Body of pancreas (tissue), 4 donors: ENCODE measurements at regions not wholly inside any gene's neighbourhood (a gene's known extent, or its start where the extent isn't known, plus 50 kb on each side); places are given as distances from the start of the nearest gene placed in this dataset.
A peak's percentile ranks its signal among the peaks of the same experiment; 100 is the strongest.

Source experiments
- ATAC-seq: fragments of 150-250 bp; one replicate; pipeline ENCODE4 v1.9.1; 2016
- DNase-seq, 4 donors: peaks; one replicate each; pipeline ENCODE4 v3.0.0-alpha.2; 2019
- H3K27ac ChIP-seq, 4 donors: fragments of 200-600 bp; sonication (generic); 1 replicate in 3 of 4; 2 replicates in 1 of 4; pipeline versions ENCODE4 v1.5.1 to v1.6.1; 2016 to 2019; ENCODE audit warnings: mild to moderate bottlenecking in 1 of 4, mixed read lengths in 1 of 4, moderate library complexity in 1 of 4
- H3K27me3 ChIP-seq, 2 donors: fragments of 200-600 bp; sonication (generic); one replicate each; pipeline ENCODE4 v1.6.0; 2016; ENCODE audit warnings: mild to moderate bottlenecking in 1 of 2
- H3K36me3 ChIP-seq, 2 donors: fragments of 200-600 bp; sonication (generic); replicated peaks in 1 of 2; 2 replicates each; pipeline ENCODE4 v1.5.1; 2016; ENCODE audit warnings: low read depth in 2 of 2; ENCODE audit not compliant: insufficient read depth in 1 of 2
- H3K4me1 ChIP-seq: fragments of 200-600 bp; sonication (generic); one replicate; pipeline ENCODE4 v1.6.0; 2016
- H3K4me3 ChIP-seq, 2 donors: fragments of 200-600 bp; sonication (generic); 1 replicate in 1 of 2; 2 replicates in 1 of 2; pipeline ENCODE4 v1.5.1; 2016 to 2019
- H3K9me3 ChIP-seq, 3 donors: fragments of 200-600 bp; sonication (generic); 1 replicate in 2 of 3; 2 replicates in 1 of 3; pipeline ENCODE4 v1.5.1; 2016
- POLR2A ChIP-seq, 3 donors: fragments of 450-650 bp; IDR thresholded peaks; one replicate each; pipeline ENCODE4 v1.6.1; 2016; ENCODE audit warnings: antibody characterized with exemption in 3 of 3, mild to moderate bottlenecking in 2 of 3
- WGBS, 2 donors: methylation state at CpG; one replicate each; pipeline ENCODE4 v1.1.5; 2017; 5-methylcytosine and 5-hydroxymethylcytosine counted together
- intact Hi-C: fragments of 100-400 bp; cut with DNase I; formaldehyde crosslinking; loops from one replicate; pipeline ENCODE4 v1.15.1; 2023
- TF ChIP-seq, protein P1 (sequence below), 7 experiments: fragments of 450-650 bp in 4 of 7; fragments of 200-600 bp in 3 of 7; sonication (generic) in 3 of 7; IDR thresholded peaks; one replicate each; pipeline ENCODE4 v1.5.1; 2016 to 2019; ENCODE audit warnings: antibody characterized with exemption in 7 of 7

DNA sequence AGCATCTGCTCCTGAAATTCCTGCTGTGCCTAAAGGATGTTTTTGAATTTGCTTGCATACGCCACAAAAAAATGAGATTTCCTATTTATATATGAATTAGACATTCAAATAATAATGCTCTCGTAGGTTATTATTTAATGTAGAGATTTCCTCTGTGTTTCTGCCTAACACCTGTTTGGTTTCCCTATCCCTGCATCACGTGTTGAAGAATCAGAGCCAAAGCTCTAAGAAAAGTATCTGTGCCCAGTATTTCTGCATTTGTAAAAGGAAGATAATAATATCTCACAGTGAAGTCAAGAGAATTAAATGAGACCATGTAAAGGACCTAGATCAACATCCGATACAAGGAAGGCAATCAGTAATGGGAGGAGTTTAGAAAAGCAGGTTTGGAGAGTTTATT is 179.5 kb downstream of the HNRNPD start:
- Histone ChIP-seq H3K27ac (no peak overlapping the region), H3K36me3 (no peaks in the 10 kb centered on the region), H3K9me3 (no peaks in the 10 kb centered on the region), H3K27me3 (no peaks in the 10 kb centered on the region), H3K4me3 (no peak overlapping the region), H3K4me1 (peaks cover 7% of the 10 kb centered on the region)
- peak in 1 of 4 donors; percentile 14 for DNase-seq
- 37 to 44% methylated on average over 4 of the region's 4 CpGs for WGBS, 2 donors
- TF ChIP-seq, protein P1, sequence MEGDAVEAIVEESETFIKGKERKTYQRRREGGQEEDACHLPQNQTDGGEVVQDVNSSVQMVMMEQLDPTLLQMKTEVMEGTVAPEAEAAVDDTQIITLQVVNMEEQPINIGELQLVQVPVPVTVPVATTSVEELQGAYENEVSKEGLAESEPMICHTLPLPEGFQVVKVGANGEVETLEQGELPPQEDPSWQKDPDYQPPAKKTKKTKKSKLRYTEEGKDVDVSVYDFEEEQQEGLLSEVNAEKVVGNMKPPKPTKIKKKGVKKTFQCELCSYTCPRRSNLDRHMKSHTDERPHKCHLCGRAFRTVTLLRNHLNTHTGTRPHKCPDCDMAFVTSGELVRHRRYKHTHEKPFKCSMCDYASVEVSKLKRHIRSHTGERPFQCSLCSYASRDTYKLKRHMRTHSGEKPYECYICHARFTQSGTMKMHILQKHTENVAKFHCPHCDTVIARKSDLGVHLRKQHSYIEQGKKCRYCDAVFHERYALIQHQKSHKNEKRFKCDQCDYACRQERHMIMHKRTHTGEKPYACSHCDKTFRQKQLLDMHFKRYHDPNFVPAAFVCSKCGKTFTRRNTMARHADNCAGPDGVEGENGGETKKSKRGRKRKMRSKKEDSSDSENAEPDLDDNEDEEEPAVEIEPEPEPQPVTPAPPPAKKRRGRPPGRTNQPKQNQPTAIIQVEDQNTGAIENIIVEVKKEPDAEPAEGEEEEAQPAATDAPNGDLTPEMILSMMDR (IDR thresholded peaks at IDR 0.05) = no peak
- TF ChIP-seq POLR2A (IDR thresholded peaks at IDR 0.05) = no peak
- peak; percentile 40 for ATAC-seq
- intact Hi-C loops = no loop called here

DNA sequence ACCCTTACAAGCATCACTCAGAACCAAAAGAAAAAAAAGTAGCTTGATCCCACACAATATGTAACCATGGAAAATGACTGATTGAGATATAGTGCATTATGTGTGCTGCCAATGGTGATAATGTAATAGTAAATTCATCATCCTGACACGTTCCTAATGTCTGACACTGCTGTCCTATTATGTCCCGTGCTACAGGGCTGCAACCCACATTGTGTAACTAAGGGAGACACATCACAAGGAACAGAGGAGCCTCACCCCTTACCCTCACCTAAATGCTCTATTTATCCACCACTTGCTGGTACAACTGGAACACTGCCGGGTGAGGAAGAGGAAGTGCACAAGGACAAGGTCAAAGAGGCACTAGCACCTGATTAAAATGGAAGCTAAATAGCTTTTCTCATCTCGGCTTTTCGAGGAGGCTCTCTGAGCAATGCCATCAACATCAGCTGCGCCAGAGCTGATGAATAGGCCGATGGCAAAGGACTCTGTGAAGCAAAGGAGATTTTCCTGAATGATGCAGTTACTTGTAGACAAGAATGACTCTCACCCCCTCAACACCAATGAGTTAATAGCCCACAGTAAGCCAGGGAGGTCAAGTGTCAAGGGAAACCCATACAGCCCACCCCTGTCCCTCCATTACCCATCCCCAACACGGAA is 181.6 kb downstream of the HNRNPD start:
- no peak for DNase-seq
- WGBS, 2 donors = 56 to 68% methylated on average over 8 of the region's 8 CpGs
- no peaks in the 10 kb centered on the region for H3K36me3 ChIP-seq
- H3K4me1 ChIP-seq = peaks cover 7% of the 10 kb centered on the region
- H3K27ac ChIP-seq = no peak overlapping the region
- TF ChIP-seq, protein P1 (IDR thresholded peaks at IDR 0.05) = no peak
- no peak for TF ChIP-seq POLR2A (IDR thresholded peaks at IDR 0.05)
- ATAC-seq = no peak
- no peaks in the 10 kb centered on the region for H3K27me3 ChIP-seq
- H3K9me3 ChIP-seq = no peaks in the 10 kb centered on the region
- intact Hi-C loops = no loop called here
- H3K4me3 ChIP-seq = no peak overlapping the region

DNA sequence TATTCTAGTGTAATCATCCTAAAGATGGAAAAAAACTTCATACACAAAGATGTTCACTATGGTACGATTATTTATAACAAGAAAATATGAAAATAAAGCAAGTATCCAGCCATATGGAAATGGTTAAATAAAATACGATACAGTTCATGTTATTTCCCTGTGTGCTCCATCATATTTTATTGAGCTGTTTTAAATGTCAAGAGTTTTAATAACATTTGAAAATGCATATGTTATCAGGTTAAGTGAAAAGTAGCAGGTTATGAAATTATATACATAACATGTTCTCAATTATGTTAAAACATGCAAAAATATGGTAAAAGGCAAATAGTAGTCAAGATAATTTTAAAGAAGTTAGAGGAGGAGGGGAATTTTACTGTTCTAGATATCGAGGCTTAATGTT is 192.0 kb downstream of the HNRNPD start:
- TF ChIP-seq, protein P1 (IDR thresholded peaks at IDR 0.05) = no peak
- no peak for TF ChIP-seq POLR2A (IDR thresholded peaks at IDR 0.05)
- Histone ChIP-seq H3K4me1 (no peaks in the 10 kb centered on the region), H3K27me3 (no peaks in the 10 kb centered on the region), H3K4me3 (no peak overlapping the region), H3K27ac (no peak overlapping the region), H3K36me3 (no peaks in the 10 kb centered on the region), H3K9me3 (no peaks in the 10 kb centered on the region)
- intact Hi-C loops = no loop called here
- no peak for DNase-seq
- ATAC-seq = no peak
- 67 to 74% methylated on average over 3 of the region's 3 CpGs for WGBS, 2 donors

DNA sequence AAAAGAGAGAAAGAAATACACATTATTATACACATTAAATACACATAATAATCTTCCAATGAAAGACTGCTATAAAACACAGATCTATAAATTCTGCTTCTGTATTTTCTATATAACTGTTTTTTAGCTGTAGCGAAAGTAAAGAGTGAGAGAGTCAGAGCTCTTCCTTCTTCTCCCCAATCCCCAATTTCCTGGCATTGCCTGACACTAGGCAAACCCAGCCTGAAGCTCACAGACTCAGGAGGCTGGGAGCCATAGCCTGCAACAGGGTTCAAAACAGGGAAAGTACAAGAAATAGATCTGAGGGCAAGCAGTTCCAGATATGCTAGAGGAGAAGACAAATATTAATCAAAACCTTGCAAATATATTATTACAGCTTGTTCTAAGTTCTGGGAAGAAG is 201.6 kb downstream of the HNRNPD start:
- WGBS, 2 donors = 87 to 92% methylated on average over 1 of the region's 1 CpG
- intact Hi-C loops = no loop called here
- ATAC-seq (no peak), DNase-seq (no peak)
- Histone ChIP-seq H3K36me3 (no peaks in the 10 kb centered on the region), H3K4me1 (no peaks in the 10 kb centered on the region), H3K4me3 (no peak overlapping the region), H3K27me3 (no peaks in the 10 kb centered on the region), H3K27ac (no peak overlapping the region), H3K9me3 (no peaks in the 10 kb centered on the region)
- no peak for TF ChIP-seq POLR2A (IDR thresholded peaks at IDR 0.05)
- TF ChIP-seq, protein P1 (IDR thresholded peaks at IDR 0.05) = no peak

DNA sequence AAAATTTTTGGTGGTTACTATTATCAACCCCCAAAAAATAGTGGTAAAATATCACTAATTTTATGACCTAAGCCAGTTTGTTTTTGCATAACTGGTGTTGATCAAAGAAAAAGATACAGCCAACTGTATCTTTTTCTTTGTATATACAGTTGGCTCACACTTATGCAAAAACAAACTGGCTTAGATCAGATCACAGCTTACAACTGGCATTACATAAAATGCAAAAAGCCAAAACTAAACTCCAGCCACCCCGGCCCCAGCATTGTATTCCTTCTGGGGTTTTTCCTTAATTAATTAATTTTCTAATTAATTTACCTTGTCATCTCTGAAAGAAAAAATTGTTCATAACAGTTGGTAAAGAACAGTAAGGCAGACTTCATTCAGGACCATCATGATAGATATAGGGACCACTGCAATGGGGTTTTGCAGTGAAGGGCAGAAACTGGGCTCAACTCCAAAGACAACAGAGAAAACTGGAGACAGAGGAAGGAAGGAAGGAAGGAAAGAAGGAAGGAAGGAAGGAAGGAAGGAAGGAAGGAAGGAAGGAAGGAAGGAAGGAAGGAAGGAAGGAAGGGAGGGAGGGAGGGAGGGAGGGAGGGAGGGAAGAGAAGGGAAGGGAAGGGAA is 202.1 kb downstream of the HNRNPD start:
- no peak for TF ChIP-seq POLR2A (IDR thresholded peaks at IDR 0.05)
- TF ChIP-seq, protein P1 (IDR thresholded peaks at IDR 0.05) = no peak
- DNase-seq = no peak

More for the DNA sequence above, 202.1 kb downstream of the HNRNPD start:
- no peak overlapping the region for H3K27ac ChIP-seq
- intact Hi-C loops = no loop called here
- no peaks in the 10 kb centered on the region for H3K4me1 ChIP-seq
- H3K36me3 ChIP-seq = no peaks in the 10 kb centered on the region
- H3K4me3 ChIP-seq = no peak overlapping the region
- no peak for ATAC-seq
- H3K9me3 ChIP-seq = no peaks in the 10 kb centered on the region
- H3K27me3 ChIP-seq = no peaks in the 10 kb centered on the region
- 47 to 55% methylated on average over 1 of the region's 1 CpG for WGBS, 2 donors
